GM23248 (cell line): ENCODE measurements at regions not wholly inside any gene's neighbourhood (a gene's known extent, or its start where the extent isn't known, plus 50 kb on each side); places are given as distances from the start of the nearest gene placed in this dataset.
"Not testable (repeated sequence)": the region's sequence is repeated elsewhere in the genome, so short reads cannot be mapped to it uniquely, and the experiment has no call there.

Experiments
- EZH2 ChIP-seq: fragments of 200-600 bp; sonication (generic); IDR thresholded peaks from 2 replicates; pipeline ENCODE4 v1.6.1; 2018; ENCODE audit warnings: antibody characterized with exemption, mild to moderate bottlenecking; ENCODE audit not compliant: insufficient read depth, poor library complexity, severe bottlenecking
- EZH2phosphoT487 ChIP-seq: fragments of 200-600 bp; sonication (generic); IDR thresholded peaks from 2 replicates; pipeline ENCODE4 v1.6.1; 2018; ENCODE audit warnings: antibody characterized with exemption, moderate library complexity, mild to moderate bottlenecking, low read depth; ENCODE audit not compliant: insufficient read depth

DNA sequence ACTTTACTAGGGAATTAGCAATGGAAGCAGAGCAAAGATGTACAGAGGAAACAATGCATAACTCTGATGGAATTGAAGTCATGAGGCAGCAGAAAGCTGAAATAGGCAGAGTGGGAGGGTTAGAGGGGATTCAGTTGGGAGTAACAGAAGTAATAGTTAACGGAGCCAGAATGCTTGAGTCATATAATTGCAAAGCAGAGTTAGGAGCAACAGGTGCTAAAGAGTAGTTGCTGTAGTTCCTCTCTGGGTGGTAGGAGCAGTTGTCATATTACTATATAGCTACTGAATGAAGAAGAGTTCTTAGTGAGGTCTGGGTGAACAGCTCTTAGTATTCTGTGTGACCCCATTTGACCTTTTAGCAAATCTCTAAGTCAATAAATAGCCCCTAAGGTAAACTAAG, 592.9 kb upstream of the CHD1 start:
- TF ChIP-seq EZH2, EZH2phosphoT487: not testable (repeated sequence)
